OCI-LY7 (cell line): ENCODE measurements at regions not wholly inside any gene's neighbourhood (a gene's known extent, or its start where the extent isn't known, plus 50 kb on each side); places are given as distances from the start of the nearest gene placed in this dataset.

Source experiments
- BruUV-seq: library from RNA; stranded (reverse); fragments of 400-500 nt; replicated peaks from 2 replicates; lab custom pipeline; 2021; lab: Mats Ljungman, UMichigan
- CTCF ChIA-PET: fragments of 300-600 bp; sonication (Branson Sonifier 250); formaldehyde crosslinking; loops from one replicate; lab custom pipeline; 2022; ENCODE audit warnings: antibody characterized with exemption; ENCODE audit not compliant: unreplicated experiment; lab: Charles Lee
- POLR2A ChIA-PET: fragments of 300-600 bp; sonication (Branson Sonifier 250); formaldehyde crosslinking; loops from one replicate; lab custom pipeline; 2022; ENCODE audit warnings: antibody characterized with exemption; lab: Charles Lee
- DNase-seq: peaks from one replicate; pipeline ENCODE4 v3.0.0-alpha.2; 2015; ENCODE audit warnings: low spot score
- H2AFZ ChIP-seq: fragments of 200-600 bp; sonication (generic), shearing (Covaris generic); 2 replicates; pipeline ENCODE4 v1.6.1; 2014; ENCODE audit warnings: mild to moderate bottlenecking, antibody characterized with exemption, low read length, moderate library complexity
- H3K27ac ChIP-seq: fragments of 200-600 bp; sonication (generic); 2 replicates; pipeline ENCODE4 v1.5.1; 2014; ENCODE audit warnings: mixed run types, low read depth, mild to moderate bottlenecking, moderate library complexity, low read length, inconsistent platforms; ENCODE audit not compliant: poor library complexity, severe bottlenecking
- H3K36me3 ChIP-seq: fragments of 200-600 bp; sonication (generic); 2 replicates; pipeline ENCODE4 v1.6.1; 2014; ENCODE audit warnings: mild to moderate bottlenecking, antibody characterized with exemption, low read length, moderate library complexity, mixed read lengths; ENCODE audit not compliant: insufficient read depth
- H3K4me1 ChIP-seq: fragments of 200-600 bp; sonication (generic); 2 replicates; pipeline ENCODE4 v1.5.1; 2014; ENCODE audit warnings: mild to moderate bottlenecking, low read length; ENCODE audit not compliant: insufficient read depth, poor library complexity, severe bottlenecking
- H3K4me2 ChIP-seq: fragments of 200-600 bp; sonication (generic); 2 replicates; pipeline ENCODE4 v1.6.1; 2014; ENCODE audit warnings: mild to moderate bottlenecking, low read length
- H3K4me3 ChIP-seq: fragments of 200-600 bp; sonication (generic); 2 replicates; pipeline ENCODE4 v1.5.1; 2014; ENCODE audit warnings: mild to moderate bottlenecking, low read depth, low read length; ENCODE audit not compliant: poor library complexity, severe bottlenecking
- H3K79me2 ChIP-seq: fragments of 200-600 bp; sonication (generic); 2 replicates; pipeline ENCODE4 v1.6.1; 2016; ENCODE audit warnings: low read depth, mild to moderate bottlenecking, low read length, moderate library complexity, mixed read lengths; ENCODE audit not compliant: insufficient read depth
- H3K9me2 ChIP-seq: fragments of 200-600 bp; sonication (generic); 2 replicates; pipeline ENCODE4 v1.6.1; 2016; ENCODE audit warnings: mild to moderate bottlenecking, low read length, mixed read lengths; ENCODE audit not compliant: insufficient read depth
- H3K9me3 ChIP-seq: fragments of 200-600 bp; sonication (generic); 2 replicates; pipeline ENCODE4 v1.6.1; 2014; ENCODE audit warnings: mild to moderate bottlenecking, mixed run types, low read length, mixed read lengths
- H4K20me1 ChIP-seq: fragments of 200-600 bp; sonication (generic); 2 replicates; pipeline ENCODE4 v1.6.1; 2014; ENCODE audit warnings: mild to moderate bottlenecking, antibody characterized with exemption, low read length, moderate library complexity, mixed read lengths; ENCODE audit not compliant: insufficient read depth
- EZH2phosphoT487 ChIP-seq: fragments of 200-600 bp; sonication (generic); IDR thresholded peaks from 2 replicates; pipeline ENCODE4 v1.6.1; 2018; ENCODE audit warnings: low read depth, borderline replicate concordance, mild to moderate bottlenecking, mixed run types, antibody characterized with exemption, low read length, moderate library complexity, mixed read lengths
- intact Hi-C: fragments of 100-400 bp; cut with micrococcal nuclease; formaldehyde crosslinking; loops from one replicate; pipeline ENCODE4 v1.10.0; 2022; ENCODE audit not compliant: unreplicated experiment
- TF ChIP-seq, protein P1 (sequence below): fragments of 200-600 bp; sonication (generic); conservative IDR thresholded peaks from 2 replicates; pipeline ENCODE4 v1.5.1; 2014; ENCODE audit warnings: mild to moderate bottlenecking, antibody characterized with exemption, low read length, moderate library complexity, mixed read lengths

DNA sequence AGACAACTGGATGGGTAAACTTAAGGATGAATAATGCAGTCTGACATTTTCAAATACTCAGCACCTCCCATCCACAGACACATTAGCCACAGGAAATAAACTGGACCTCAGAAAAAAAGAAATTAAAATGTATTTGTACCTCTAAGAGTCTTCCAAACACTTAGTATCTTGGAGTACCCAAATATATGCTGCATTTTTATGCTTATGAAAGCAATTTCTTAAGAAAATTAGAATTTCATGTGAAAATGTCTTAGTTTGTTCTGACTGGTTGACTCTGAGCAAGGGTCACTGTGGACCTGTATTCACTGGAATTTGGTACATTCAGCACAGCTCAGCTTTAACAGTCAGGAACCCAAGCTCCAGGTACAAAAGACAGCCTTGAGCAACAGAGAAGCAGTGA, 216.2 kb upstream of the UBE2E2 start:
- ChIA-PET CTCF (no interaction called here), POLR2A (no interaction called here)
- no peaks in the 10 kb centered on the region for H3K36me3 ChIP-seq
- no peak overlapping the region for H2AFZ ChIP-seq
- H3K4me3 ChIP-seq, result no peak overlapping the region
- intact Hi-C loops, result no loop called here
- no peak overlapping the region for H3K27ac ChIP-seq
- H3K4me2 ChIP-seq, result no peak overlapping the region
- H3K4me1 ChIP-seq, result no peaks in the 10 kb centered on the region
- no peaks in the 10 kb centered on the region for H3K9me2 ChIP-seq
- TF ChIP-seq, protein P1, sequence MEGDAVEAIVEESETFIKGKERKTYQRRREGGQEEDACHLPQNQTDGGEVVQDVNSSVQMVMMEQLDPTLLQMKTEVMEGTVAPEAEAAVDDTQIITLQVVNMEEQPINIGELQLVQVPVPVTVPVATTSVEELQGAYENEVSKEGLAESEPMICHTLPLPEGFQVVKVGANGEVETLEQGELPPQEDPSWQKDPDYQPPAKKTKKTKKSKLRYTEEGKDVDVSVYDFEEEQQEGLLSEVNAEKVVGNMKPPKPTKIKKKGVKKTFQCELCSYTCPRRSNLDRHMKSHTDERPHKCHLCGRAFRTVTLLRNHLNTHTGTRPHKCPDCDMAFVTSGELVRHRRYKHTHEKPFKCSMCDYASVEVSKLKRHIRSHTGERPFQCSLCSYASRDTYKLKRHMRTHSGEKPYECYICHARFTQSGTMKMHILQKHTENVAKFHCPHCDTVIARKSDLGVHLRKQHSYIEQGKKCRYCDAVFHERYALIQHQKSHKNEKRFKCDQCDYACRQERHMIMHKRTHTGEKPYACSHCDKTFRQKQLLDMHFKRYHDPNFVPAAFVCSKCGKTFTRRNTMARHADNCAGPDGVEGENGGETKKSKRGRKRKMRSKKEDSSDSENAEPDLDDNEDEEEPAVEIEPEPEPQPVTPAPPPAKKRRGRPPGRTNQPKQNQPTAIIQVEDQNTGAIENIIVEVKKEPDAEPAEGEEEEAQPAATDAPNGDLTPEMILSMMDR, result no peak
- no peak for TF ChIP-seq EZH2phosphoT487
- H3K79me2 ChIP-seq, result no peaks in the 10 kb centered on the region
- BruUV-seq, result no TSS peak
- no peak for DNase-seq
- H4K20me1 ChIP-seq, result no peaks in the 10 kb centered on the region
- no peaks in the 10 kb centered on the region for H3K9me3 ChIP-seq

- no peak overlapping the region for H2AFZ ChIP-seq
- intact Hi-C loops, result no loop called here
- no peak overlapping the region for H3K27ac ChIP-seq
- DNase-seq, result no peak
- ChIA-PET POLR2A (no interaction called here), CTCF (no interaction called here)
- no peaks in the 10 kb centered on the region for H3K9me3 ChIP-seq
- H3K79me2 ChIP-seq, result no peaks in the 10 kb centered on the region
- H3K36me3 ChIP-seq, result no peaks in the 10 kb centered on the region
- TF ChIP-seq, protein P1, result no peak
- TF ChIP-seq EZH2phosphoT487, result no peak
- no peak overlapping the region for H3K4me3 ChIP-seq
- BruUV-seq, result no TSS peak
- no peaks in the 10 kb centered on the region for H4K20me1 ChIP-seq
- no peaks in the 10 kb centered on the region for H3K9me2 ChIP-seq
- H3K4me2 ChIP-seq, result no peak overlapping the region
- H3K4me1 ChIP-seq, result no peaks in the 10 kb centered on the region
Measured at GRCh38 chr3:22988566-22988965, 214.6 kb upstream of the UBE2E2 start.

- CTCF ChIA-PET, result no interaction called here
Measured at GRCh38 chr3:22989716-22990115, 213.4 kb upstream of the UBE2E2 start.

More at GRCh38 chr3:22989716-22990115, 213.4 kb upstream of the UBE2E2 start:
- H3K9me2 ChIP-seq, result no peaks in the 10 kb centered on the region
- H2AFZ ChIP-seq, result no peak overlapping the region
- intact Hi-C loops, result no loop called here
- BruUV-seq, result no TSS peak
- H3K27ac ChIP-seq, result no peak overlapping the region
- no peaks in the 10 kb centered on the region for H4K20me1 ChIP-seq
- H3K4me3 ChIP-seq, result no peak overlapping the region
- no peaks in the 10 kb centered on the region for H3K79me2 ChIP-seq
- no peak overlapping the region for H3K4me2 ChIP-seq
- H3K9me3 ChIP-seq, result no peaks in the 10 kb centered on the region
- no peaks in the 10 kb centered on the region for H3K36me3 ChIP-seq
- POLR2A ChIA-PET, result no interaction called here
- no peak for DNase-seq
- TF ChIP-seq EZH2phosphoT487, result no peak
- TF ChIP-seq, protein P1, result no peak
- H3K4me1 ChIP-seq, result no peaks in the 10 kb centered on the region
